HS-5 (cell line): ENCODE measurements at regions not wholly inside any gene's neighbourhood (a gene's known extent, or its start where the extent isn't known, plus 50 kb on each side); places are given as distances from the start of the nearest gene placed in this dataset.

Experiments used
- DNase-seq: peaks from one replicate; pipeline ENCODE4 v3.0.0-alpha.2; 2012; ENCODE audit warnings: low read depth

- DNase-seq = no peak
These were observed 79.1 kb upstream of the ALDH1B1 start for GRCh38 chr9:38313421-38313820.

GRCh38 chr9:38312406-38312805, 80.1 kb upstream of the ALDH1B1 start:
- no peak for DNase-seq

GRCh38 chr9:38311382-38312270, 80.9 kb upstream of the ALDH1B1 start:
- DNase-seq = no peak

- no peak for DNase-seq
These were observed 82.9 kb upstream of the ALDH1B1 start for GRCh38 chr9:38309324-38310195.

- no peak for DNase-seq
These were observed 84.4 kb upstream of the ALDH1B1 start for GRCh38 chr9:38308136-38308535.

- no peak for DNase-seq
These were observed 85.6 kb upstream of the ALDH1B1 start for GRCh38 chr9:38306899-38307298.

GRCh38 chr9:38305582-38305981, 86.9 kb upstream of the ALDH1B1 start:
- DNase-seq = no peak

- no peak for DNase-seq
These were observed 91.0 kb upstream of the ALDH1B1 start for GRCh38 chr9:38301376-38302106.

GRCh38 chr9:38299856-38300255, 92.6 kb upstream of the ALDH1B1 start:
- DNase-seq = no peak

GRCh38 chr9:38298904-38299303, 93.6 kb upstream of the ALDH1B1 start:
- DNase-seq = no peak

GRCh38 chr9:38298503-38298902, 94.0 kb upstream of the ALDH1B1 start:
- no peak for DNase-seq

- no peak for DNase-seq
These were observed 95.7 kb upstream of the ALDH1B1 start for GRCh38 chr9:38296807-38297206.

GRCh38 chr9:38295764-38296163, 96.7 kb upstream of the ALDH1B1 start:
- DNase-seq = no peak

GRCh38 chr9:38294220-38294960, 98.1 kb upstream of the ALDH1B1 start:
- DNase-seq = no peak

- DNase-seq = no peak
These were observed 99.5 kb upstream of the ALDH1B1 start for GRCh38 chr9:38293022-38293421.

- no peak for DNase-seq
These were observed 100.0 kb upstream of the ALDH1B1 start for GRCh38 chr9:38292480-38292879.

GRCh38 chr9:38289866-38290245, 102.6 kb upstream of the ALDH1B1 start:
- DNase-seq = no peak

- DNase-seq = no peak
These were observed 103.2 kb upstream of the ALDH1B1 start for GRCh38 chr9:38289236-38289865.

- DNase-seq = no peak
These were observed 104.0 kb upstream of the ALDH1B1 start for GRCh38 chr9:38288502-38288901.

- no peak for DNase-seq
These were observed 105.0 kb upstream of the ALDH1B1 start for GRCh38 chr9:38287420-38287985.

GRCh38 chr9:38286766-38287165, 105.7 kb upstream of the ALDH1B1 start:
- no peak for DNase-seq
